HUDEP-2 (cell line): ENCODE measurements at regions not wholly inside any gene's neighbourhood (a gene's known extent, or its start where the extent isn't known, plus 50 kb on each side); places are given as distances from the start of the nearest gene placed in this dataset.
"Not testable (repeated sequence)": the region's sequence is repeated elsewhere in the genome, so short reads cannot be mapped to it uniquely, and the experiment has no call there.

Experiments
- DNase-seq, 76 experiments: peaks; one replicate each; lab custom pipeline; 2025; ENCODE audit not compliant: unreplicated experiment in 76 of 76; lab: John Stamatoyannopoulos, UW

DNA sequence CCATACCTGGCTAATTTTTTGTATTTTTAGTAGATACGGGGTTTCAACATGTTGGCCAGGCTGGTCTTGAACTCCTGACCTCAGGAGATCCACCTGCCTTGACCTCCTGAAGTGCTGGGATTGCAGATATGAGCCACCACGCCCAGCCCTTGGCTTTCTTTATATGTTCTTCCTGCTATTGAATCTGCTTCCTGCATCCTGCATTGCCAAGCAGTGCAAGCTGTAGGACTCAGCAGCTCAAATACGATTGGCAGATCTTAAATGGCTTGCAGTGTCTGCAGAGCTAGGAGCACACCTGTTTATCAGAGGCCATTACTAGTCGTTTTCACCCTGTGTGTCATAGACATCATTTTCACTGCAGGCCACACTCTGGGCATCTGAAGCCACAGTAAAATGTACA lies 426.2 kb upstream of the PPP2R3A start:
- no peak for DNase-seq

- no peak for DNase-seq
These were observed 425.7 kb upstream of the PPP2R3A start for GRCh38 chr3:135539854-135540253.

DNA sequence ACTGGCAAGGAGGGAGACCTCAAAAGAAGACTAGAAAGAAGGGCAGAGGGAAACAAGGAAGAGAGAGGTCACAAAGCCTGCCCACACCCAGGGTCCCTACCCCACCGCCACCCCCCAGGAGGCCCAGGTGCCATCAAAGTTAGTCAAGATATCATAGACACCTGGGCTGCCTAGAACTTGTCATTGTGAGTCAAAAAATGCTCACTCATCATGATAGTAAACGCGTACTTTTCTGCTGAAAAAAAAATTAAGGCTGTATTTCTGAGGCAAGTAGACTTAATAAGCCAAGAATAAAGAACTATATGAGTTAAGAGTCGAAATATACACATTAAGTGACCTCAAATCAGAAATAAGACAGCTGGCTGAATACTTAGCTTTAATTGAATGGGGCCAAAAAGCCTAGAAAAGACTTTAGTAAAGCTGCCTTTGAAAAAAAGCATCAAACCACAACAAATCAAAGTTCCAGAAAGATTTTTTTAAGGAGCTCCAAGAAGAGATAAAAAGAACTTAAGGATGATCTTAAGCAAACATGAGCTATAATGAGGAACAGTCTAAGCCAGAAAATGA lies 415.5 kb upstream of the PPP2R3A start:
- DNase-seq: no peak

- DNase-seq: no peak
These were observed 409.4 kb upstream of the PPP2R3A start for GRCh38 chr3:135556174-135556573.

DNA sequence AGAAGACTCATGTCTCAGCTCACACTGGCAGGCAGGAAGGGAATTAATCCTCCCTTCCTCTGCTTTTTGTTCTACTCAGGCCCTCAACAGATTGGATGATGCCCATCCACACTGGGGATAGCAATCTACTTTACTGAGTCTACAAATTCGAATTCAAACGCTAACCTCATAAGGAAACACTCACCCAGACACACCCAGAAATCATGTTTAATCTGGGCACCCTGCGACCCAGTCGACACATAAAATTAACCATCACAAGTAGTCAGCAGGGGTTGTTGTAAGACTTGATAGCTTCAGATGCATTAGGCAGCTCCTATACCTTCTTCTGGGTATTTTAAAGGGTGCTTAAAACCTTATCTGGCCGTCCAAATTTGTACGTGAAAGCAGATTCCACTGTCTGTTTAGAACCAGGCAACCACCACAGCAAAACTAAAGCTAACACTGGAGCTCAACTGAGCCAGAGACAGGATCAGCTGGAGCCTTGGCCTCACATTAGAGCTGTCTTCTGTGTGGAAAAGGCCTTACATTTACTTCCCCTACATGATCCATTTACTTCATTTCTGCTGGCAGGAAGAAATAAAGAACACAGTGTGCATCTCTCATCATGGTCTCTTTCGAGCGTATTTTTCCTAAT lies 407.3 kb upstream of the PPP2R3A start:
- no peak for DNase-seq

GRCh38 chr3:135558906-135559305 lies 406.6 kb upstream of the PPP2R3A start:
- no peak for DNase-seq

GRCh38 chr3:135559802-135560201 lies 405.7 kb upstream of the PPP2R3A start:
- DNase-seq: no peak

- no peak for DNase-seq
These were observed 404.7 kb upstream of the PPP2R3A start for GRCh38 chr3:135560847-135561246.

GRCh38 chr3:135564696-135565095 lies 400.8 kb upstream of the PPP2R3A start:
- no peak for DNase-seq

DNA sequence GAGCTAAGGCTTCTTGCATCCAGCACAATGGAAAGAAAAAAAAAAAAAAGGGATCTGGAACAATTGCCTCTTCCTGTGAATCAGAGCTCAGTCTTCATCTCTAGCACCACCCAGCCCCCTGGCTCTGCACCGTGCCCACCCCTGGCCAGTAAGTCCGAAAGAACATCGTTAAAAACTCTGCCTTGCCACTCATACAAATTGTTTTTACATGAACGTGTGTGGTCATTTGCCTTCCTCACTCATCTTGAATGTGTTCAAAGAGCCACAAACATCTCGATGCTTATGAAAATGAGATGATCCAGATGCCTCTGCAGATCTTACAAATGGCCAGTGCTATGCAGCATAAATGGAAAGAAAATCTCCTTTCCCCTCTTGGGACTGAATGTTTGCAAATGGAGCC lies 400.0 kb upstream of the PPP2R3A start:
- DNase-seq: no peak

DNA sequence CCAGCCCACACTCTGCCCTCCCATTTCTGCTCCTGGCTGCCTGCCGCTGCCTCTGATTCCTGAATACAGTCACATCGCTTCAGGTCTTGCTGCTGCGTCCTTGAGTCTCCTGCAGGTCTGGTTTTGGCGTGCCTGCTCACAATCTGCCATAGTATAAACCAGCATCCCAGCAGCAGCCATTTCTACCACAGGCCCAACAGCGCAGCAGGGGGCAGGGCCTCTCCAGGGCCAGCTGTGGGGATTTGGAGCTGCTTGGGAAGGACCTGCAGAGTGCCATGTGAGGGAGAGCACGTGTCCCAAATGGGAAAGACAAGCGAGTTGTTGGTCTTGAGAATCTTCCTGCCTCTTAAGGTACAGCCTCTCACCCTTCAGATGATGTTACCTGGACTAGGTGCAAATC lies 398.3 kb upstream of the PPP2R3A start:
- no peak for DNase-seq

DNA sequence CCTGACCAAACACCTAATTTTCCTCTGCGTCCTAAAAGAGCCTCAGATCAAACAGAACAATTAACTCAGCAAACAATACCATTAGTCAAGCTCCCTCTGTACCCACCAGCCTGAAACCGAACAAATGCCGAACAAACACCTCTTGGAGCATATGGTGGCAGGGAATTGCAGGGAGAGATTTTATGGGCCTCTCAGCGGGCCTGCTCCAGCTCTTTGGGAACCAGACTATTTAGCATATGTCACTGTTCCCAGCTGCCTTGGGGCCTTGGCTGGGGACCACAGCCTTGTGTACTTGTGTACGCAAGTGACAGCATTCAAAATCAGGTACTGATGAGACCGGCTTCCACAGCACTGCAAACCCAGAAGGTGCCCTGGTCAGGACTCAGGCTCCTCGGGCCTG lies 388.8 kb upstream of the PPP2R3A start:
- no peak for DNase-seq

- DNase-seq: peak in 25 of 76 experiments; percentile 1 to 73 (median 22)
These were observed 383.7 kb upstream of the PPP2R3A start for GRCh38 chr3:135581806-135582205.

- DNase-seq: no peak
These were observed 382.7 kb upstream of the PPP2R3A start for GRCh38 chr3:135582800-135583199.

DNA sequence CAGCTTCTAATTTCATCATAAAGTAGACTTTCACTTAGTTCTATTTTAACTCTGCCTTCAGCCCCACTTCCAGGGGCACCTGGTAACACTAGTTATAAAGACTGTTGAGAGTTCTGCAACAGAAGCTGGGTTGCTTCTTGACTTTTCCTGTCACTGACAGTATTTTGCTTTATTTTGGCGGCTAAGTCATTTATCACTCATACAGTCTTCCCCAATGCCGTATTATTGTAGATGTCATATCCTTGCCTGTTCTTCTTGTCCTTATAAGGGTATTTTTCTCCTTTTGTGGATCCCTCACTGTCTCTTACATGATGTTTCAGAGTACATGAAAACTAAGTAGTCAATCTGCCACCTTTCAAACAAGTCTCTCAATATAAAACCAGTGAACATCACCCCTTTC lies 369.0 kb upstream of the PPP2R3A start:
- DNase-seq: no peak

- no peak for DNase-seq
These were observed 367.7 kb upstream of the PPP2R3A start for GRCh38 chr3:135597855-135598254.

GRCh38 chr3:135598597-135598996 lies 366.9 kb upstream of the PPP2R3A start:
- DNase-seq: no peak

GRCh38 chr3:135604512-135604911 lies 361.0 kb upstream of the PPP2R3A start:
- not testable (repeated sequence) for DNase-seq

- no peak for DNase-seq
These were observed 347.4 kb upstream of the PPP2R3A start for GRCh38 chr3:135618123-135618522.

DNA sequence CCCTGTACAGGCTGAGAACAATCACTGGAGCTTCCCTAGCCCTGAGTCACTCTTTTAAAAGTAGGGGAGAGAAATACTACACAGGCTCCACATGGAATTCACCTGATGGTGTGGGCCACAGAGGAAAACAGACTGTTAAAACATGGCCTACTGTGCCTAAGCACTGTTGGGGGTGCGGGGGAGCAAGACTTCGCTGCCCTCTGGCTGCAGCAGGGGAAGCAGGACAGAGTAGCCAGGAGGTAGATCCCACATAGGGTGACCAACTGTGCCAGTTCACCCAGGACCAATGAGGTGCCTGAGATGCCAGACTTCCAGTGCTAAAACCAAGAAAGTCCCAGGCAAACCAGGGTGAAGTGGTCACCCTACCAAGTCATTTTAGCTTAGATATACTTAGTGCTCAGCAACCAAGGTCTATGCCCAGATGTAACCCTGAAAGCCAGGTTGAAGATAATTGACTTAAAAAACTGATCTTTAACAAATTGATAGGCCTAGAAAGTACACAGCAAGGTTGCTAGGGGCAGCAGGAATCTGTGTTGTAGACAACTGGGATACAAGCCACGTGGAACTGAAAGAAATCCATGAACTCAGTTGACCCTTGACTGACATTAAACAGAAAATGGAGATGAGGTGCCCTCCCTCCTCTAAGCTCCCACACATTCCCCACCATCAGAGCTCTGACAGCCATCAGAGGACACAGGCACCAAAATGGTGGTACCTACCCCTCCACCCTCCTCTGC lies 344.2 kb upstream of the PPP2R3A start:
- no peak for DNase-seq

GRCh38 chr3:135622215-135622614 lies 343.3 kb upstream of the PPP2R3A start:
- DNase-seq: no peak

GRCh38 chr3:135622656-135623055 lies 342.9 kb upstream of the PPP2R3A start:
- no peak for DNase-seq
